ENCODE measurements at regions not wholly inside any gene's neighbourhood (a gene's known extent, or its start where the extent isn't known, plus 50 kb on each side); places are given as distances from the start of the nearest gene placed in this dataset.

GRCh38 chr5:164206196-164206595 is 700.8 kb downstream of the MAT2B start:
- no peaks in the 10 kb centered on the region for H3K9me2 ChIP-seq (ENCODE audit: insufficient read depth, low read length)
- ChIA-PET CTCF (ENCODE audit: unreplicated experiment) (no interaction called here), POLR2A (no interaction called here)
- no peaks in the 10 kb centered on the region for H3K79me2 ChIP-seq (ENCODE audit: insufficient read depth, low read depth, low read length)
- intact Hi-C loops (cut with micrococcal nuclease; ENCODE audit: unreplicated experiment): no loop called here
- H3K4me2 ChIP-seq (ENCODE audit: low read length): no peak overlapping the region
- H3K4me3 ChIP-seq (ENCODE audit: low read depth, low read length, poor library complexity, severe bottlenecking): no peak overlapping the region
- H3K27ac ChIP-seq (ENCODE audit: low read depth, low read length, poor library complexity, severe bottlenecking): no peak overlapping the region
- DNase-seq (ENCODE audit: low spot score): no peak
- H3K36me3 ChIP-seq (ENCODE audit: insufficient read depth, low read length): no peaks in the 10 kb centered on the region
- no peaks in the 10 kb centered on the region for H4K20me1 ChIP-seq (ENCODE audit: insufficient read depth, low read length)
- BruUV-seq (replicated peaks): no TSS peak
- no peak for TF ChIP-seq CTCF (conservative IDR thresholded peaks at IDR 0.05; ENCODE audit: low read length)
- TF ChIP-seq EZH2phosphoT487 (IDR thresholded peaks at IDR 0.05; ENCODE audit: borderline replicate concordance, low read depth, low read length): no peak
- no peak overlapping the region for H2AFZ ChIP-seq (ENCODE audit: low read length)
- H3K4me1 ChIP-seq (ENCODE audit: insufficient read depth, low read length, poor library complexity, severe bottlenecking): no peaks in the 10 kb centered on the region
- H3K9me3 ChIP-seq (ENCODE audit: low read length): no peaks in the 10 kb centered on the region

- BruUV-seq (replicated peaks): no TSS peak
- Histone ChIP-seq H2AFZ (ENCODE audit: low read length) (no peak overlapping the region), H4K20me1 (ENCODE audit: insufficient read depth, low read length) (no peaks in the 10 kb centered on the region), H3K36me3 (ENCODE audit: insufficient read depth, low read length) (no peaks in the 10 kb centered on the region), H3K9me2 (ENCODE audit: insufficient read depth, low read length) (no peaks in the 10 kb centered on the region), H3K4me3 (ENCODE audit: low read depth, low read length, poor library complexity, severe bottlenecking) (no peak overlapping the region), H3K4me1 (ENCODE audit: insufficient read depth, low read length, poor library complexity, severe bottlenecking) (no peaks in the 10 kb centered on the region), H3K4me2 (ENCODE audit: low read length) (no peak overlapping the region), H3K9me3 (ENCODE audit: low read length) (no peaks in the 10 kb centered on the region), H3K79me2 (ENCODE audit: insufficient read depth, low read depth, low read length) (no peaks in the 10 kb centered on the region), H3K27ac (ENCODE audit: low read depth, low read length, poor library complexity, severe bottlenecking) (no peak overlapping the region)
- DNase-seq (ENCODE audit: low spot score): no peak
- ChIA-PET CTCF (ENCODE audit: unreplicated experiment) (no interaction called here), POLR2A (interaction anchor here (0.7 to 1.2 kb wide), 2 partner anchors 9 to 347 kb away, joined by 3 to 4 read pairs; no protein-coding TSS in a partner anchor)
- no peak for TF ChIP-seq EZH2phosphoT487 (IDR thresholded peaks at IDR 0.05; ENCODE audit: borderline replicate concordance, low read depth, low read length)
- no peak for TF ChIP-seq CTCF (conservative IDR thresholded peaks at IDR 0.05; ENCODE audit: low read length)
- intact Hi-C loops (cut with micrococcal nuclease; ENCODE audit: unreplicated experiment): no loop called here
Measured at GRCh38 chr5:164207646-164208045, 702.2 kb downstream of the MAT2B start.

GRCh38 chr5:164210491-164210890 is 705.1 kb downstream of the MAT2B start:
- no TSS peak for BruUV-seq (replicated peaks)
- CTCF ChIA-PET (ENCODE audit: unreplicated experiment): no interaction called here
- intact Hi-C loops (cut with micrococcal nuclease; ENCODE audit: unreplicated experiment): no loop called here
- Histone ChIP-seq H3K4me2 (ENCODE audit: low read length) (no peak overlapping the region), H3K9me3 (ENCODE audit: low read length) (no peaks in the 10 kb centered on the region), H3K27ac (ENCODE audit: low read depth, low read length, poor library complexity, severe bottlenecking) (no peak overlapping the region), H3K36me3 (ENCODE audit: insufficient read depth, low read length) (no peaks in the 10 kb centered on the region), H3K4me1 (ENCODE audit: insufficient read depth, low read length, poor library complexity, severe bottlenecking) (no peaks in the 10 kb centered on the region), H3K79me2 (ENCODE audit: insufficient read depth, low read depth, low read length) (no peaks in the 10 kb centered on the region), H3K4me3 (ENCODE audit: low read depth, low read length, poor library complexity, severe bottlenecking) (no peak overlapping the region), H4K20me1 (ENCODE audit: insufficient read depth, low read length) (no peaks in the 10 kb centered on the region), H2AFZ (ENCODE audit: low read length) (no peak overlapping the region), H3K9me2 (ENCODE audit: insufficient read depth, low read length) (no peaks in the 10 kb centered on the region)
- no peak for DNase-seq (ENCODE audit: low spot score)
- POLR2A ChIA-PET: interaction anchor here (0.6 to 1.1 kb wide), 2 partner anchors 9 to 110 kb away, joined by 3 read pairs; no protein-coding TSS in a partner anchor
- no peak for TF ChIP-seq CTCF (conservative IDR thresholded peaks at IDR 0.05; ENCODE audit: low read length)
- TF ChIP-seq EZH2phosphoT487 (IDR thresholded peaks at IDR 0.05; ENCODE audit: borderline replicate concordance, low read depth, low read length): no peak
